ENCODE measurements at regions not wholly inside any gene's neighbourhood (a gene's known extent, or its start where the extent isn't known, plus 50 kb on each side); places are given as distances from the start of the nearest gene placed in this dataset.

- TF ChIP-seq, protein P1, sequence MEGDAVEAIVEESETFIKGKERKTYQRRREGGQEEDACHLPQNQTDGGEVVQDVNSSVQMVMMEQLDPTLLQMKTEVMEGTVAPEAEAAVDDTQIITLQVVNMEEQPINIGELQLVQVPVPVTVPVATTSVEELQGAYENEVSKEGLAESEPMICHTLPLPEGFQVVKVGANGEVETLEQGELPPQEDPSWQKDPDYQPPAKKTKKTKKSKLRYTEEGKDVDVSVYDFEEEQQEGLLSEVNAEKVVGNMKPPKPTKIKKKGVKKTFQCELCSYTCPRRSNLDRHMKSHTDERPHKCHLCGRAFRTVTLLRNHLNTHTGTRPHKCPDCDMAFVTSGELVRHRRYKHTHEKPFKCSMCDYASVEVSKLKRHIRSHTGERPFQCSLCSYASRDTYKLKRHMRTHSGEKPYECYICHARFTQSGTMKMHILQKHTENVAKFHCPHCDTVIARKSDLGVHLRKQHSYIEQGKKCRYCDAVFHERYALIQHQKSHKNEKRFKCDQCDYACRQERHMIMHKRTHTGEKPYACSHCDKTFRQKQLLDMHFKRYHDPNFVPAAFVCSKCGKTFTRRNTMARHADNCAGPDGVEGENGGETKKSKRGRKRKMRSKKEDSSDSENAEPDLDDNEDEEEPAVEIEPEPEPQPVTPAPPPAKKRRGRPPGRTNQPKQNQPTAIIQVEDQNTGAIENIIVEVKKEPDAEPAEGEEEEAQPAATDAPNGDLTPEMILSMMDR (IDR thresholded peaks at IDR 0.05; ENCODE audit: low read depth, low read length, poor library complexity, severe bottlenecking): no peak
- no peak for TF ChIP-seq EZH2phosphoT487 (IDR thresholded peaks at IDR 0.05; ENCODE audit: borderline replicate concordance, low read length)
Measured at GRCh38 chr3:177724020-177724638, 526.8 kb upstream of the TBL1XR1 start.
